AG09319 (cell line): ENCODE measurements at regions not wholly inside any gene's neighbourhood (a gene's known extent, or its start where the extent isn't known, plus 50 kb on each side); places are given as distances from the start of the nearest gene placed in this dataset.
"Not testable (repeated sequence)": the region's sequence is repeated elsewhere in the genome, so short reads cannot be mapped to it uniquely, and the experiment has no call there.

Experiments
- DNase-seq: peaks from one replicate; pipeline ENCODE4 v3.0.0-alpha.2; 2010; ENCODE audit warnings: low read depth; ENCODE audit errors: extremely low read depth
- TF ChIP-seq, protein P1 (sequence below): IDR thresholded peaks from 2 replicates; pipeline ENCODE4 v1.5.1; 2011; ENCODE audit warnings: low read depth, mild to moderate bottlenecking, inconsistent platforms, low read length, moderate library complexity

DNA sequence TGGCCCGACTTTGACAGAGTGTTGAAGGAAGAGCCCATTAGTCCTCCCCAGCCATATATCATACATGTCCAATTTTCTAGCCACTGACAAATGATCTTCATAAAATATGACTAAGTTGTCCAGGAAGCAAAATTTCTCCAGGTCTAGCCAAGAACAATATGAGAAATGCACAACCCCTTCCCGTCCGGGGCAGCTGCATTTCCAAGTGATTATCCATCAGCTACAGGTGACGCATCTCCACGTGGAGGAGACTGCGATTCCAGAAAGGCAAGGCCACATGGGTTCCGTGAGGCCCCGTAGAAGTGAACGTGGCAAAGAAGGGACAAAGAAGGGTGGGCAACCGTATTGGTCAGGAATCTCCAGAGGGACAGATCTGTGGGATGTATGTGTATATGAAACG is 118.6 kb downstream of the ATP6V0E2 start:
- not testable (repeated sequence) for DNase-seq

DNA sequence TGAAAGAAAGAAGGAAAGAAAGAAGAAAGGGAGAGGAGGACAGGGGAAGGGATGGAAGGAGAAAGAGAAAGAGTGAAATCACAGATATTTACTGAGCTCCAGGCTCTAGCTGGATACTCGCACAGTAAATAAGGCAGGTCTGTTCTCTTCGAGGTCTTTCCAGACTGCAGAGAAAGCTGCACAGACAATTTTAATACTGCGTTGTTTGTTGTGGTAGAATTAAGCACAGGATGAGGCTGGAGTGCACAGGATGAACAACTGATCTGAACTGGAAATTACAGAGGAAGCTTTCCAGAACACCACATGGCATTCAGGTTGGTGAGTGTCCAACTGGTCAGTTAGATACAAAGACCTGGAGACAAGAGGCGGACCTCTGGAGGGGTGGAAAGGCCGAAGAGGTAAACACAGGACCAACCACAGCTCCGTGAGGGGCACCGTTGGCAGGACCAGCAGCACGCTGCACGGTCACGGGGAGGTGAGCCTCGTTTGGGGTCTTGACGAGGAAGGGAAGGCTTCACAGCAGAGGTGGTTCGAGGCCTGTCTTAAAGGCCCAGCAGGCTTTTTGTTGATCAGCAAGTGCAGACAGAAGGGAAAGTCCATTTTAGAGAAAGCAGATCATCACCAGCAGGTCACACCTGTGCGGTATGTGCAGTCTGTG is 121.7 kb downstream of the ATP6V0E2 start:
- DNase-seq: not testable (repeated sequence)

DNA sequence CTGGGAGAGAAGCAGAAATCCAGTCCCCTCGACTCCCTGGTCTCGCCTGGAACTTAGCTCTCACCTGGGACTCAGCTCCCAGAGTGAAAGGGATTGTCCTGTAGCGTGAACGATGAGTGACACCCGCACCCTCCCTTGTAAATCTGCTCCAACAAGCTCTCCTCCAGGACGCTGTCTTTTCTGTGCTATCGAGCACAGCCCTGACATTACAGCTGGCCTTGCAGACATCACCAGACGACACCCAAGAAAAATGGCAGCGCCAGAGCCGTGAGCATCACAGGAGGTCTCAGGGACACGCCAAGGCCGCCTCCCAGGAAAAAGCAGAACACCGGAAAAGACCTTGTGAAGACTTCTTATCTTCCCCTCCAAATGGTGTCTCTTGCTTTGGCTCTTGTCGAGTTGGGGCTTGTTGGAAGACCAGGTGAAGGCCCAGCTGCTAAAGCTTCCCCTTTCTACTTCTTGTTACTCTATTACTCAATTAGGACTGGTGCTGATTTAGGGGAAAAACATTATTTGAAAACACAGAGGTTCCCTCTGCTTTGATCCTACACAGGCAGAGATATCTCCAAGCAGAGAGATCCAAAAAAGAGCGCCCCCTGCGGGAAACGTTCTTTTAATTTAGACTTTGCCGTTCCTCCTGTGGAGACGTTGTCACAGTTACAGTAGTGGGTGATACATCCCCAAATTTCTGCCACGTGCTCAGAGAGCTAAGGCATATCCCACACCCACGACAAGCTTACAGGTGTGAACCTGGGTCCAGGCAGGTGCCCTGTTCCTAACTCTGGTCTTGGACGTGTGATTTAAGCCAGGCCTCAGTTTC is 127.2 kb downstream of the ATP6V0E2 start:
- not testable (repeated sequence) for DNase-seq

DNA sequence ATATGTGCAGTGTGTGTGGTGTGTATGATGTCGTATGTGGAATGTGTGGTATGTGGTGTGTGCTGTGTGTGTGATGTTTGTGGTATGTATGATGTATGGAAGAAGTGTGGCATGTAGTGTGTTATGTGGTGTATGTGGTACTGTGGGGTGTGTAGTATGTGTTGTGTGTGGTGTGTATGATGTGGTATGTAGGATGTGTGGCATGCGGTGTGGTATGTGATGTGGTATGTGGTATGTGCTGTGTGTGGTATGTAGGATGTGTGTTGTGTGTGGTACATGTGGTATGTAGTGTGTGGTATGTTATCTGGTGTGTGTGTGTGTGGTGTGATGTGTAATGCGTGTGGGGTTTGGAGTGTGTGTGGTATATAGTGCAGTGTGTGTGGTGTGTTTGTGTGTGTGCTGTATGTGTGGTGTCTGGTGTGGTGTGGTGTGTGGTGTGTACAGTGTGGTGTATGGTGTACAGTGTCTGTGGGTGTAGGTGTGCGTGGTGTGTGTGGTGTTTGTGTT is 129.6 kb downstream of the ATP6V0E2 start:
- TF ChIP-seq, protein P1, sequence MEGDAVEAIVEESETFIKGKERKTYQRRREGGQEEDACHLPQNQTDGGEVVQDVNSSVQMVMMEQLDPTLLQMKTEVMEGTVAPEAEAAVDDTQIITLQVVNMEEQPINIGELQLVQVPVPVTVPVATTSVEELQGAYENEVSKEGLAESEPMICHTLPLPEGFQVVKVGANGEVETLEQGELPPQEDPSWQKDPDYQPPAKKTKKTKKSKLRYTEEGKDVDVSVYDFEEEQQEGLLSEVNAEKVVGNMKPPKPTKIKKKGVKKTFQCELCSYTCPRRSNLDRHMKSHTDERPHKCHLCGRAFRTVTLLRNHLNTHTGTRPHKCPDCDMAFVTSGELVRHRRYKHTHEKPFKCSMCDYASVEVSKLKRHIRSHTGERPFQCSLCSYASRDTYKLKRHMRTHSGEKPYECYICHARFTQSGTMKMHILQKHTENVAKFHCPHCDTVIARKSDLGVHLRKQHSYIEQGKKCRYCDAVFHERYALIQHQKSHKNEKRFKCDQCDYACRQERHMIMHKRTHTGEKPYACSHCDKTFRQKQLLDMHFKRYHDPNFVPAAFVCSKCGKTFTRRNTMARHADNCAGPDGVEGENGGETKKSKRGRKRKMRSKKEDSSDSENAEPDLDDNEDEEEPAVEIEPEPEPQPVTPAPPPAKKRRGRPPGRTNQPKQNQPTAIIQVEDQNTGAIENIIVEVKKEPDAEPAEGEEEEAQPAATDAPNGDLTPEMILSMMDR: no peak
- DNase-seq: no peak

DNA sequence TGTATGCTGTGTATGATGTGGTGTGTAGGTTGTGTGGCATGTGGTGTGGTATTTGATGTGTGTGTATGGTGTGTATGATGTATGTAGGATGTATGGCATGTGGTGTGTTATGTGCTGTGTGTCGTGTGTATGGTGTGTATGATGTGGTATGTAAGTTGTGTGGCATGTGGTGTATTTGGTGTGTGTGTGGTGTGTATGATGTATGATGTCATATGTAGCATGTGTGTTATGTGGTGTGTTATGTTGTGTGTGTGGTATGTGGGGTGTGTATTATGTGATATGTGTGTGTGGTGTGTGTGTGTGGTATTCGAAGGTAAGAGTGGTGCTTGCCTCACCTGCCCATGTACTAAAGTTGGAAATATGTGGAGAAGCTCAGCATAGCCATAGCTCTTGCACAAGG is 130.2 kb downstream of the ATP6V0E2 start:
- not testable (repeated sequence) for DNase-seq

DNA sequence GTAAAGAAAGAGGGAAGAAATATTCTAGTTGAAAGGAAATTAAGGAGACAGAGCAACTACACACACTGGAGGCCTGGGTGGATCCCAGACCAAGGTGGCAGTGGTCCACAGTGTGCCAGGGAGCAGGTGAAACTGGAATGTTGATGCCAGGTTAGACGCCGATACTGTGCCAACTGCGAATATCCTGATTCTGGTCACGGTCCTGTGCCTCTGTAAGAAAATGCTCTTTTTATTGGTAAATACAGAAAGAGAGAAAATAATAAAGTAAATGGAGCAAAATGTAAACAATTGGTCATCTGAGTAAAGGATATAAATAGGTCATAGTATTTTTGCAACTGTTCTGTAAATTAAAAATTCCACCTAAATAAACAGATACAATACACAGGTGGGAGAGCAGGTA is 131.1 kb downstream of the ATP6V0E2 start:
- not testable (repeated sequence) for DNase-seq

DNA sequence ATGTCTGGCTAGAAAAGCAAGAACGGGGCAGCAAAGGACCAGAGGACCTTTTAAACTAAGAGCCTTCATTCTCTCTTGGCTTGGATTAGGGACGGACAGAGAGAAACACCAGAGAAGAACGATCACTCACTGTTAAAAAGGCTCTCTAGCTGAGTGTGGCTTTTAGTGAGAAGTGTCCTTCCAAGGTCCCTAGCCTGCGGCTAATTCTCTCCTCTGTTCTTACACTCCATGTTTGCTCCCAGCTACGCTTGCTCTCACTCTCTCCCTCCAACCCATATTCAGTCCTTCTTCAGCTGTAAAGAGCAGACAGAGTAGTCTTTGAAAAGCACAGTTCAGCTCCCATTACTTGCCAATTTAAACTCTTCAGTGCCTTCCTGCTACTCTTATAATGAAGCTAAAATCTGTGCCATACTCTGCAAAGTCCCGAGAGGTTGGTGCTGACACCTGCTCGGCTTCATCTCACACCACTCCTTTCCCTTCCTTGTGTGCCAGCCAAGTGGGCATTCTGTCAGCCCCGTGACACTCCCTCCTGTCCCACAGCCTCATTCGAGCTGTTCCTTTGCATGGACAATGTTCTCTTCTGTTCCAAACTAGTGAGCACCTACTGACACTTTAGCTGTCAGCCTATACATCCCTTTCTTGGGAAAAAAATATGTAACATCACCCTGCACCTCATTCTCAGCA is 136.0 kb downstream of the ATP6V0E2 start:
- not testable (repeated sequence) for DNase-seq

DNA sequence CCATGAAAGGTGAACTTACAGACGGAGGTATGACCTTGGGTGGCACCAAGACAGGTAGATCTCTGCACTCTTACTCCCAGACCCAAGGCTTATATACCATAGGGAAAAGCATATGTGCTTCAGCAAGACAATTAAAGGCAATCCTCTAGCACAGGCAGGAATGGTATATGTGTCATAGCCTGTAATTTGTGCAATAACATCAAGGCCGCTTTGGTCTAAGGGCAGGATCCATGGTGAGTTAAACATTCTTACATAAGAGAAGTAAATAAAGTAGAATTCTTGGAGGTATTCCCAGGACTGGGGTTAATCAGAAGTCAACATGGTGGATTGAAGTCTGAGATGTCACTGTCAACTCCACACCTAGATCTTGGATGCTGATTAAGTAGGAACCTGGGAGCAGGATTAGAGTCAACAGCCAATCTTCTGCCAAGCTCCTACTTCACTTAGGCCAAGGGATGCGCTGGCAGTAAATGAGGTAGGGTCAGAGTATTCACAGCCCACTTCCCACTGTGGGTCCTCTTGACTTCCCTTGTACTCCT is 143.0 kb downstream of the ATP6V0E2 start:
- not testable (repeated sequence) for DNase-seq

DNA sequence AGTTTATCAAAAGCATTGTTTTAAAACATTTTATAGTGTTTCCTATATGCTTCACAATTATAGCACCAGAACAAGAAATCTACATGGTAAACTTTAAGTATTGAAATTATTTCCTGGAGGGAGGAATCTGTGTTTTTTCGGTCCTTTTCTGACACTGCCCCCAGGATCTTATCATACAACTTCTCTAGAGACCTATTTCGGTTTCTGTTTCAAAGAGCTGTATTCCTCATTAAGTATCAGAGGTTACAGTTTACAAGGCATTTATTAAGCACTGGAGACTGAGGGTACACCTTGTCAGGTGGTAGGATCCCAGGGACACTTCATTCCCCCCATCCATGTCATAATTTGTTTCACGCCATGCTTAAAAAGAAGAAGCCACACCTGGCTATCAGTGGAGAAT is 146.4 kb downstream of the ATP6V0E2 start:
- DNase-seq: not testable (repeated sequence)

DNA sequence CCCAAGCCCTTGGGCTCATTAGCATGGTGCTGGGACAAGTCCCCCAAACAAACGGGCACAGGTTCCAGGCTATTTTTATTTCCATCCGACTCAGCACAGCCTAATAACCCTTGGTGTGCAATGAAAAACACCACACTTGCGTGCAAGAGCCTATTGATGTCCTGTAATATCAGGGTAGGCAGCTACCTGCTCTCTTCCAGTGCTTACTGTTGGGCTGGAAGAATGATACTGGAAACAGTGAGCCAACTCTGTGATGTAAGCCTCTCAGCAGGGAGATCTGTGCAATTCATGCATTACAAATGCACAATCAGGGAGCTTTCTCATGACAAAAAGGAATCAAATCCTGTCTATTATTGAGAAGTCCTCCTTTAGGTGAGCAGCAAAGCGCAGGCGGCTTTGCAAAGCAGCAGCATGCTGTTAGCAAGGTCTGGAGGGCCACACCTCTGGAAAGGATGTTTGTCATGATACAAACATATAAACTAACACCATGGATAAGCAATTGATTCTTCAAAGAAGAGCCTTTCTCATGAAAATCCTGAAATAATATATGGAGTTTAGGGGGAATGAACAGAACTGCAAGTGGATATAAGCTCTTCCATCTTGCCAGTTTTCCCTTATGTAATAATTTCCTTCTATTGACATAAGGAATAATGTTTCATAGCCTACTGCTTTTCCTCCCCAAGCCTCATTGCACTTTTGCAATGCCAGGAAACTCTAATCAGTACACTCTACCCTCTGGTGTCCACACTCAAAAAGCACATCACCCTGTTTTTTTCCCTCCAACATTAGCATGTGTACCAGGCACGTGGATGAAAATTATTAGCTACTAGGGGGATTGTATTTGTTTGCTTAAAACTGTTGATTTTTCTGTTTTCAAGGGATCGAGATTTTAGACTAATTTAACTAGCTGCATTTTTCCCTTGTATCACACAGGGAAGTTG is 151.1 kb downstream of the ATP6V0E2 start:
- not testable (repeated sequence) for DNase-seq

DNA sequence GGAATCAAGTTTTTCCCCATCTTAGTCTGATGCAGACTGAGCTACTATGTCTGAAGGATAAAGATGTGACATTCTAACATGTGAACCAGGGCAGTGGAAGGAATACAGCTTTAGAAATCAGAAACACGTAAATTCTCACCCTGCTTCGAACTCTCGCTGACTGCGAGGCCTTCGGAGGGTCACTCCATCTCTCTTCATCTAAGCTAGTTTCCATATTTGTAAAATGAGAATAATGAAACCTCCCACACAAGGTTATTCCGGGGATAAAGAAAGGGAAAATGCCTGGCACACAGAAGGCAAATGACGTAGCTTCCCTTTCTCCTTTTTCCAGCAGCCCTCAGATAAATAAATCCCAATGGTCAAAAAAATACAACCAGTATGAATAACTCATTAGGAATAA is 152.0 kb downstream of the ATP6V0E2 start:
- not testable (repeated sequence) for DNase-seq

DNA sequence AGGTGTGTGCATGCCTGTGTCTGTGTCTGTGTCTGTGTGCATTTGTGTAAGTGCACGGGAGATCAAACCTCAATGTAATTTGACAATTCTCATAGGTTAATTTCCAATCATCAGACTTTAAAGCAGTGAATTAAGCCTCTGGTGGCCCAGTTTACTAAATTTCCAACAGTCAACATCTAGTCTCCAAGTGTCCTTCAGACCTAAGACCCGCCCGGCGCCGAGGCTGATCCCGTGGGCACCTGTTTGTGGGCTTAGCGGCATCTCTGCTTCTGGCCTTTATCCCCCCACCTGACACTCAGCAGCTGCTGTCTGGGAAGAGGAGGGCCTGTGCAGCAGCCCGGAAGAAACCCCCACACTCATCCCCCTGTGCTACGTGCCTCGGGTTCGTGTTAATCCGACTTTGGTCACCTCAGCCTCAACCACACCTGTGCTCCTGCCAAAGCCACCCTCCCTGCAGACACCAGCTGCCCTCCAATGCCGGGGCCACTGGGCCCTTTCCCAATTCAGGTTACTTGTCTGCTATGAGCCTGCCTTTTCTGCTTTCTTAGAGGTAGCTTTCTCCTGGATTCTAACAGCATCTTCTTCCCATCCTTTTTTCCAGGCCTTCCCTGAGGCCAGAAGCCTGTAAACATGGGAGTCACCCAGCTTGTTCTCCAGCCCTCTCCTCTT is 154.7 kb downstream of the ATP6V0E2 start:
- not testable (repeated sequence) for DNase-seq

DNA sequence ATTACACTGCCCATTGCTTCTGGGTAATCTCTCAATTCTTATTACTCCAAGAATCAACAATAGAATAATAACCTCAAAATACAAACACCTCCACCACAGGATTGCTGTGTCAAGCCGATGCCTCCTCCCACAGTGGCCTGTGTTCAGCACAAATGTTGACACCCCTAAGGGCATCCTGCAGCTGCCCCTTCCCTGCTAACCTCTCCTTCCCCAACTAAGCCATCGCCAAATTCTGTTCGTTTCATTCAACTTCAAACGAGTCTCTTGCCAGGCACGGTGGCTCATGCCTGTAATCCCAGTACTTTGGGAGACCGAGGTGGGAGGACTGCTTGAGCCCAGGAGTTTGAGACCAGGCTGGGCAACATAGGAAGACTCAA is 155.2 kb downstream of the ATP6V0E2 start:
- not testable (repeated sequence) for DNase-seq

DNA sequence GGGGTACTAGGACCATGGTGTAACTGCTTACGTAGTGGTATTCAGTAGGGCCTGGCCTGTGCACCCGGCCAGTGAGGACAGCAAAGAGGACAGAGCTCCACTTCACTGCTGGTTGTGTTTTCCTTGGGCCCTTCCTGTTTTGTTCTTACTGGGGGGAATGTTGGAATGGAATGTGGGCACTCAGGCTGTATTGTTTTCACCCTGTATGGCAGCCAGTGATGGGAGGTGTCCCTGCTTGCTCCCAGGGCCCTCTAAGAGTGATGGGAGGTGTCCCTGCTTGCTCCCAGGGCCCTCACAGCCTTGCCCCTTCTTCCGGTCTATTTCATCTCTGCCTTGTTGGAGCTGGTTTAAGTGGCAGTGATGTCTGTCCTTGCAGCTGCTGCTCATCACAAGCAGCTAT is 158.0 kb downstream of the ATP6V0E2 start:
- not testable (repeated sequence) for DNase-seq

DNA sequence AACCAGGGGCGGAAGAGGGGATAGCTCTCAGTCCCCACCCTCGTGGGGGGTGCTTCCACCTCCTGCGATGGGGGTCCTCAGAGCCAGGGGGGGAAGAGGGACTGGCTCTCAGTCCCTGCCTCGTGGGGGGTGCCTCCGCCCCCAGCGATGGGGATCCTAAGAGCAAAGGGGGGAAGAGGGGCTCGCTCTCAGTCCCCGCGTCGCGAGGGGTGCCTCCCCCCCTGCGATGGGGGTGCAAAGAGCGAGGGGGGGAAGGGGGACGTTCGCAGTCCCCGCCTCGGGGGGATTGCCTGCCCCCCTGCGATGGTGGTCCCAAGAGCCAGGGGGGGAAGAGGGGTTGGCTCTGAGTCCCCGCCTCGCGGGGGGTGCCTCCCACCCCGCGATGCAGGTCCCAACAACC is 159.9 kb downstream of the ATP6V0E2 start:
- DNase-seq: not testable (repeated sequence)

DNA sequence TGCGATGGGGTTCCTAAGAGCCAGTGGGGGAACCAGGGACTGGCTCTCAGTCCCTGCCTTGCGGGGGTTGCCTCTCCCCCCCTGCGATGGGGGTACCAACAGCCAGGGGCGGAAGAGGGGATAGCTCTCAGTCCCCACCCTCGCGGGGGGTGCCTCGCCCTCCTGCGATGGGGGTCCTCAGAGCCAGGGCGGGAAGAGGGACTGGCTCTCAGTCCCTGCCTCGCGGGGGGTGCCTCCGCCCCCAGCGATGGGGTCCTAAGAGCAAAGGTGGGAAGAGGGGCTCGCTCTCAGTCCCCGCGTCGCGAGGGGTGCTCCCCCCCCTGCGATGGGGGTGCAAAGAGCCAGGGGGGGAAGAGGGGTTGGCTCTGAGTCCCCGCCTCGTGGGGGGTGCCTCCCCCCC is 162.0 kb downstream of the ATP6V0E2 start:
- DNase-seq: not testable (repeated sequence)

DNA sequence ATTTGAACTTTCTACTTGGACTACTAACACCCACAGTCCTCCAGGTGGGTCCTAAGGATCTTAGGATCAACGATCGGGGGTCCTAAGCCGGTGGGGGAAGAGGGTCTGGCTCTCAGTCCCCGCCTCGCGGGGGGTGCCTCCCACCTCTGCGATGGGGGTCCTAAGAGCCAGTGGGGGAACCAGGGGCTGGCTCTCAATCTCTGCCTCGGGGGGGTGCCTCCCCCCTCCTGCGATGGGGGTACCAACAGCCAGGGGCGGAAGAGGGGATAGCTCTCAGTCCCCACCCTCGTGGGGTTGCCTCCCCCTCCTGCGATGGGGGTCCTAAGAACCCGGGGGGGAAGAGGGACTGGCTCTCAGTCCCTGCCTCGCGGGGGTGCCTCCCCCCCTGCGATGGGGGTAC is 165.3 kb downstream of the ATP6V0E2 start:
- DNase-seq: not testable (repeated sequence)

DNA sequence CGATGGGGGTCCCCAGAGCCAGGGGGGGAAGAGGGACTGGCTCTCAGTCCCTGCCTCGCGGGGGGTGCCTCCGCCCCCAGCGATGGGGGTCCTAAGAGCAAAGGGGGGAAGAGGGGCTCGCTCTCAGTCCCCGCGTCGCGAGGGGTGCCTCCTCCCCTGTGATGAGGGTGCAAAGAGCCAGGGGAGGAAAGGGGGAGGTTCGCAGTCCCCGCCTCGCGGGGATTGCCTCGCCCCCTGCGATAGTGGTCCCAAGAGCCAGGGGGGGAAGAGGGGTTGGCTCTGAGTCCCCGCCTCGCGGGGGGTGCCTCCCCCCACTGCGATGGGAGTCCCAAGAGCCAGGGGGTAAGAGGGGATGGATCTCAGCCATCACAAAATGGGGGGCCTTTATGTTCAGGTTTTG is 168.5 kb downstream of the ATP6V0E2 start:
- not testable (repeated sequence) for DNase-seq
